NCI-H524 (cell line): ENCODE measurements at regions not wholly inside any gene's neighbourhood (a gene's known extent, or its start where the extent isn't known, plus 50 kb on each side); places are given as distances from the start of the nearest gene placed in this dataset.

ENCODE experiments used
- DNase-seq, 2 experiments: peaks; one replicate each; lab custom pipeline; 2025; lab: John Stamatoyannopoulos, UW

DNA sequence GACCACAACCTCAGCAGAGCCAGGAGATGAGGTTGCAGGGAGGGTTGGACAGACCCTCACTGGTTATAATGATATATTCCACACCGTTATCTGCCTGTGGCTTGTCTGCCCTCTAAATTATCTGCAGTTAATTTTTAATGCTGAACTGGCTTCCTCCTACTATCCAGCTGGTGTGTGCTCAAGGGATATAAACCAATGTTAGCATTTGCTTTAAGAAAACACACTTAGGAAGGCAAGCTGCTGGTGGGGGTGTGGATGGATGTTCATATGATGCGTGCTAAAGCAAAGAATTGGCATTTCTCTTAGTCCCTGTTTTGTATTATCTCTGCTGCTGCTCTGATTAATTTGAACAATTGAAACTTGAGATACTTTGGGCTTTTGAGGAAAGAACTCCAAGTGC lies 132.2 kb upstream of the NPVF start:
- peak in 1 of 2 experiments; percentile 11 for DNase-seq

- no peak for DNase-seq
Measured at GRCh38 chr7:25361387-25361786, 133.1 kb upstream of the NPVF start.

DNA sequence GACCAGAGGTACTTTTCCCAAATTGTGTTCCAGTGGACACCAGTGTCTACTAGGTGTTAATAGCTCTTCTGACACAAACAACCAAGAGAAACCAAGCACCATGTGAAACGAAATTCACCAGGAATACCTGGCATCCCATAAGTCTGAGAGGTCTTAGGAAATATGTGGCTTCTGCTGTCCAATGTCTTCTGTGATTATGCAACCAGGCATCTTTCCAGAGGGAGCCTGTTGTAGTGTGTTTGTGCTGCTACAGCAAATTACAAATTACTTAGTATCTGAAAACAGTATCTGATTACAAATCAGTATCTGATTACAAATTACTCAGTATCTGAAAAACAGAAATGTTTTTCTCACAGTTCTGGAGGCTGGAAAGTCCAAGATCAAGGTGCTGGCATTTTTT lies 133.6 kb upstream of the NPVF start:
- no peak for DNase-seq

GRCh38 chr7:25368599-25369201 lies 140.4 kb upstream of the NPVF start:
- no peak for DNase-seq

GRCh38 chr7:25369786-25370185 lies 141.5 kb upstream of the NPVF start:
- DNase-seq = no peak

DNA sequence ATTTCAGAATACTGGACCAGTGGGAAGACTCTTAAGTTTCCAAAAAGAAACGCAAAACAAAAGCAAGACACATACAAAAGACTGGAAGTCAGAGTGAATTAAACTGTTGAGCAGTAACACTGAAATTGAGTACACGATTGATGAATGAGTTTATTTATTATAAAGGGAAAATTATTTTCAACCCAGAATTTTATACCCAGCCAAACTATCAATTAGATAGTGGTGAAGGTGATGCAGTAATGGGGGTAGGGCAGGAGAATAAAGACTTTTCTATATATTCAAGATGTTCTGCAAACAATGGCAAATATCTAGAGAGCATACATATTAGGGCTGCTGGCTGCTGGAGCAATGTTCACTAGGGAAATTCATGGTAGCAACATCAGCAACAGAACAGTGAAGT lies 143.7 kb upstream of the NPVF start:
- DNase-seq = no peak

- DNase-seq = no peak
Measured at GRCh38 chr7:25375805-25376600, 147.7 kb upstream of the NPVF start.

DNA sequence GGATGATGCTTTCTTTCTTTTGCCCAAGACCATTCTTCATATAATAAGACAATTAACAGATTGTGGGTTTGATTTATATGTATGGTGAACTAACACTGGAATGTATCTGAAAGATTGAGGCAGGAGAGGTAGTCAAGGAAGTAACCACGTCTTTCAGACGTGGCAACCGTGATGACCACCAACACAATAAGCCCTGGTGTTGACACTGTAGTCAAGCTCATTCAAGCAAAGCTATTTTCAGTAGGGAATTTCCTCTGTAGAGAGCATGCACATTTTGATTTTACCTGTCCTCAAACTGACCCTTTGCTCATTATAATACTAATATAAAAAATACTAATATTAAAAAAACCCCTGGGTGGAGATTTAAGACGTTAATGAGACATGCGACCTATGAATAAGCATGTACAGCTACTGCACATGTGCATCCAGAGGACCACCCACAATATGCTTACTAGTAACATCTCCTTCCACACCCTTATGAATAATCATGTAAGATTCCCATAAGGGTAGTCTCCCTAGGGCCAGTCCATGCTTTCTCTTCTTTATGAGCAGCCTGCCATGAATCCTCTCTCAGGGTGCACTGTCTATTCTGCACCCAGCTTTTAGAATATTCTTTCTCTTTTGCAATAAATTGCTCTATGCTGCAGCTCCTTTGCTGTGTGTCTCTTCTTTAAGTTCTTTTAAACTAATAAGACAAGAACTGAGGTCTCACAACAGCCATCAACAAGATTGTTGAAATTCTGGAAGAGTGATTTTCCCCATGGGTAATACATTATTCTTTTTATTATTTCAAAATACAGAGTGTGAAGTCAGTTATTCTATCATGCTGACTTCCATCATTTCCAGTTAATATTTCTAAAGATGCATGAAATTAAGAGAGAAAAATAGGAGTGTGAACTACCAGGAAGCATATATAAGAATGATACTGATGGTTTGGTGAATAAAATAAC lies 151.3 kb upstream of the NPVF start:
- no peak for DNase-seq

- peak in 1 of 2 experiments; percentile 23 for DNase-seq
Measured at GRCh38 chr7:25381818-25382589, 153.7 kb upstream of the NPVF start.

DNA sequence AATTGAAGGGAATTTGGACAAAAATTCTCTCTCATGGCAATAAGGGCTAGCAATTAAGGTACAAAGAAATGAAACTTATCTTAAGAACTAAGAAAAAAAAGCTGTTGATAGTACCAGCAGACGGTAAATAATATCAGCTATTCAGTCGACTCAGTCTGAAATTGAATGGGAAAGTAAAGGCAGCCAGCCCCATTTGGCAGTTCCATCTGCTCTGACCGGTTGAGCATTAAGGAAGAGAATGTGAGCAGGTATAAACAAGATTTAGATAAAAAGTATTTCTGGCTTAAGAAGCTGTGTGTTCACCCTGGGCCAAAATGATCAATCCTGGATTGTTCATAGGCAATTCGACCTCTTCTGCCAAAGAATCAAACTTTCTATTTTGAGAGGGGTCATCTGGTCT lies 154.6 kb upstream of the NPVF start:
- no peak for DNase-seq

DNA sequence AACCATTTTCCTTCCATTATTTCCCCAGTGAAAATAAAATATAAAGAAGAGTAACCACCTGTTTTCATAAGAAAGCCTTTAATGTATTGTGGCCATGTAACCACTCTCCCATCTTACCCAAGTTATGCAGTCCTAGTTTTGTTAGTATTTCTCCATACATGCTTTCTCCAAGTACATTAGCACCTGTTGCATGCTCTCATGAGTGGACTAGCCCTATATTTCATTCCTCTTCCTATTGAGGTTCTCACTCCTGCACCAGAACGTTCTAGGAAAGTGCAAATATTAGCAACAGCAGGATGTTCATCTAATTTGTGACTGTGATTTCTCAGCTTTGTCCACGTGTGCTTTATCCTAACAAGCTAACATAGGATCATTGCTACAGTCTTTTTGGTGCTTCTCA lies 155.1 kb upstream of the NPVF start:
- no peak for DNase-seq

DNA sequence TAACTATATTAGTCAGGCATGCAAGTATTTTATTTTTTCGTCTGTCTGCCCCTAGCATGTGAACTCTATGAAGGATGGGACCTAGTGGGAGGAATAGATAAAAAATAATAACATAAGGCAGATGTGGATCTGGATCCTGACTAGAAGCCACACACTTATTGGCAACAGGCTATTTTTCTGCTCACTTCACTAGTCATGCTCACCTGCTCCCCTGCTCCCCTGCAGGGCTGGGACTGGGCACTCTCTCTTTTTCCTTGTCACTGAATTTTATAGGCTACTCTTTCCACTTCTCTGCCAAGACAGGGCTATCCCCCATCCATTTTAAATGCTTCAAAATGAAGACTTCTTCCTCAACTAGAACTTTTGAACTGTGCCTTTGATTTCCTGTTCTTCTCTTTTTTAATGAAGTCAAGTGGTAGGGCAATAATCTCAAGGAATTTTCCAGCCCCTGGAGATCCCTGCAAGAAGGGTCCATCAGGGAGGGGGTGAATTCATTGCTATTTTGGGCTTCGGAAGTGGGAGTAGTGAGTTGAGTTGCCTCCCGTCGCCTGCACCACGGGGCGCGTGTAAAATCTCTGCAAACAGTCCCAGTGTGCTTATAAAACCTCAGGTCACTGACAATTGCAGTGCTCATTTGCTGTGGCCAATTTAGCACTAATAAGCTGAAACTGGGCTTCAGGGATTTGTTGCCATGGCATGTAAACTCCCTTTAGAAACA lies 156.7 kb upstream of the NPVF start:
- no peak for DNase-seq

DNA sequence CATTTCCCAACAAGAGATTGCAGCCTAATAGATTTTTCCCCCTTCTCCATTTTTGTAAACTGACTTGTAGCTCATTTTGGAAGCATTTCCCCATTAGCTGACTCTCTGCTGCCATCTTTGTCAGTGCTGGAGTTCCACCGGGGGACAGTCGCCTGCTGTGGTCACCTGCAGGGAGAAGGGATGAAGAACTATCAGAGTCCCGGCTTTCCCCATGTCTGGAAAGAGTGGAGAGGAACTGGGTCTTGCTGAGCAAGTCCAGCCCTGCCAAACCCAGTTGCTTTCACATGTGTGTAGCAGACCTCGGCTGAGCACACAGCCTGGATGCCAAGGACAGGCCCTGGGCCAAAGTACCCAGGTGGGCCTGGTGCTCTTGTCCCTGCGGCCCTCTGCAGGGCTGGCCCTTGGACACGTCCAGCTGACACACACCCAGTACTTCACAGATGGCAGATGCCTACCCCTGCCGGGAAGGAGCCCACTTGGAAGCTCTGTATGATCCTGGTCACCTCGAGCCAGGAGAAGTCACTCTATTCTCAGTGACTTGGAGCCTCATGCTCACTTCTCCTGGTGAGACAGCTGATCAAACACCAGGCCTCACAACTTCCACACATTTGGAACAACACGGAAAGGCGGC lies 157.3 kb upstream of the NPVF start:
- DNase-seq = no peak

DNA sequence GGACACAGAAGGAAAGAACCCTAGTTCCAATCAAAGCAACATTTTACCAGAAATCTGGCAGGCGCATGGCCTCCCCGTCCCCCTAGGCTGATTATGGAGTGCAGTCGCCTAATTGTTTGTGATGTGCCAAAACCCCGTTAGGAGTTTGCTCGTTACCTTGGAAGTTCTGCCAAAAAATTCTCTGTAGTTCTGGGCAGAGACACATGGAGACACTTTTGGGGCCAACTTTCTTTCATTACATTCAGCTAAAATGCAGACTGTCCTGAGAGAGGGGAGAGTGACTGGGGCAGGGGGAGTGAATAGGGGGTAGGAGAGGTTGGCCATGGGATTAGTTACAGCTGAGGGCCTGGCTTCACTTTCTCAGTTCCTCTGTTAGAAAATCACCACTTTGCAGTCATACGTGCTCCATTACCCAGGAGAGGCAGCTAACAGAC lies 158.0 kb upstream of the NPVF start:
- DNase-seq = no peak

GRCh38 chr7:25388681-25389080 lies 160.4 kb upstream of the NPVF start:
- no peak for DNase-seq

GRCh38 chr7:25389489-25390106 lies 161.3 kb upstream of the NPVF start:
- DNase-seq = peak in 1 of 2 experiments; percentile 60

- peak in 1 of 2 experiments; percentile 38 for DNase-seq
Measured at GRCh38 chr7:25391295-25391861, 163.1 kb upstream of the NPVF start.

GRCh38 chr7:25391961-25392587 lies 163.8 kb upstream of the NPVF start:
- DNase-seq = no peak

DNA sequence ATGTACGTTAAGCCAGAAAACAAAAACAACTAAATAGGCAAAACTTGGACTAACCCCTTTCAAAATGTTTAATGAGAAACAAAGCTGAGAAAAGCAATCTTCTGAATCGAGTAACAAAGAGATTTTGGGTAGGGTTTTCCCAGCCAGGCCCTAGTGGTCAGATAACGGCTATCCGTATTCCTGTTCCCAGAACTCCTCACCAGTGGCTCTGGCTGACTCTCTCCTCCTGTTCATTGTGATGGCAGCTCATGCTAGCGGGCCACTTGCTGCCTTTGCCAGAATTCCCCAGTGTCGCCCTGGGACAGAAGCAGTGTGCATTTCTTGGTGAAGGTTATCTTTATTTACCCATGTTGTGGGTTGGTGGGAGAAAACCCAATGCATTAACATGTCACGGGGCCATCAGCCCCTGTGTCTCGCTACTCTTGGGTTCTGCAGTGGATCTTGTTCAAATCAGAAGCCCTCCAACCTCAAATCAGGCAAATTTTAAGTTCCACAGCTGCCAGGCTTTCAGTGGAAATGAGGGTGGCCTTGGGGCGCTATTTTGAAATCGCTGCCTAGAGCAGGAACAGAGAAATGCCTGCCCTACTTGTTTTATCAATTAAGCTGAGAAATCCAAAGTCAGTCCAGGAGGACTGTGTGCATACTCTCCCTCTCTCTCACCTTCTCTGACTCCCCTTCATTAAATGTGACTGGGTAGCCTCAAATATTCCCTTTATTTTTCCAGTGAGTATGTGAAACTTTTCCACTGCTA lies 164.5 kb upstream of the NPVF start:
- no peak for DNase-seq
